GM12864 (cell line): ENCODE measurements at regions not wholly inside any gene's neighbourhood (a gene's known extent, or its start where the extent isn't known, plus 50 kb on each side); places are given as distances from the start of the nearest gene placed in this dataset.

Experiments used
- DNase-seq: peaks from one replicate; pipeline ENCODE4 v3.0.0-alpha.2; 2011; ENCODE audit warnings: low read depth
- H3K4me3 ChIP-seq: 2 replicates; pipeline ENCODE4 v1.5.1; 2011; ENCODE audit warnings: mild to moderate bottlenecking, low read depth, low read length, control low read depth
- CTCF ChIP-seq: IDR thresholded peaks from 2 replicates; pipeline ENCODE4 v1.5.1; 2011; ENCODE audit warnings: low read depth, mild to moderate bottlenecking, moderate library complexity, low read length, control low read depth, inconsistent platforms; ENCODE audit errors: missing control alignments

- H3K4me3 ChIP-seq: no peak overlapping the region
- DNase-seq: no peak
- TF ChIP-seq CTCF: no peak
These were observed 132.1 kb downstream of the RHOU start for GRCh38 chr1:228867108-228867950.

- TF ChIP-seq CTCF: no peak
- no peak overlapping the region for H3K4me3 ChIP-seq
- no peak for DNase-seq
These were observed 132.9 kb downstream of the RHOU start for GRCh38 chr1:228867951-228868730.

GRCh38 chr1:228868731-228869024 lies 133.4 kb downstream of the RHOU start:
- DNase-seq: no peak
- TF ChIP-seq CTCF: no peak
- H3K4me3 ChIP-seq: no peak overlapping the region

- TF ChIP-seq CTCF: no peak
- DNase-seq: no peak
These were observed 134.1 kb downstream of the RHOU start for GRCh38 chr1:228869312-228869824.

GRCh38 chr1:228870041-228870713 lies 134.9 kb downstream of the RHOU start:
- TF ChIP-seq CTCF: no peak
- no peak overlapping the region for H3K4me3 ChIP-seq
- DNase-seq: no peak

More at GRCh38 chr1:228869312-228869824, 134.1 kb downstream of the RHOU start:
- no peak overlapping the region for H3K4me3 ChIP-seq

- DNase-seq: no peak
- TF ChIP-seq CTCF: no peak
- no peak overlapping the region for H3K4me3 ChIP-seq
These were observed 136.2 kb downstream of the RHOU start for GRCh38 chr1:228871314-228872061.
